DOHH2 (cell line): ENCODE measurements at regions not wholly inside any gene's neighbourhood (a gene's known extent, or its start where the extent isn't known, plus 50 kb on each side); places are given as distances from the start of the nearest gene placed in this dataset.

ENCODE experiments used
- H3F3A ChIP-seq: fragments of 200-600 bp; sonication (generic), shearing (Covaris generic); 2 replicates; pipeline ENCODE4 v1.6.0; 2016; ENCODE audit warnings: antibody characterized with exemption, mild to moderate bottlenecking; ENCODE audit not compliant: control insufficient read depth, insufficient read depth
- H3K27ac ChIP-seq: fragments of 200-600 bp; sonication (generic); 2 replicates; pipeline ENCODE4 v1.5.1; 2014; ENCODE audit warnings: low read depth, mild to moderate bottlenecking, low read length, moderate library complexity
- H3K27me3 ChIP-seq: fragments of 200-600 bp; sonication (generic); 2 replicates; pipeline ENCODE4 v1.6.1; 2014; ENCODE audit warnings: mild to moderate bottlenecking, low read length, mixed read lengths; ENCODE audit not compliant: control insufficient read depth
- H3K36me3 ChIP-seq: fragments of 200-600 bp; sonication (generic); 2 replicates; pipeline ENCODE4 v1.6.1; 2014; ENCODE audit warnings: mild to moderate bottlenecking, low read length, moderate library complexity, mixed read lengths; ENCODE audit not compliant: control insufficient read depth
- H3K4me1 ChIP-seq: fragments of 200-600 bp; sonication (generic); 2 replicates; pipeline ENCODE4 v1.6.1; 2014; ENCODE audit warnings: mild to moderate bottlenecking, low read length, mixed read lengths; ENCODE audit not compliant: control insufficient read depth
- H3K4me2 ChIP-seq: fragments of 200-600 bp; sonication (generic); 2 replicates; pipeline ENCODE4 v1.6.0; 2014; ENCODE audit warnings: mild to moderate bottlenecking, low read length, moderate library complexity
- H3K4me3 ChIP-seq: fragments of 200-600 bp; sonication (generic); 2 replicates; pipeline ENCODE4 v1.5.1; 2014; ENCODE audit warnings: mild to moderate bottlenecking, low read length, mixed read lengths
- H3K79me2 ChIP-seq: fragments of 200-600 bp; sonication (generic); 2 replicates; pipeline ENCODE4 v1.6.1; 2014; ENCODE audit warnings: mild to moderate bottlenecking, low read length, mixed read lengths; ENCODE audit not compliant: control insufficient read depth
- H3K9me2 ChIP-seq: fragments of 200-600 bp; sonication (generic); replicated peaks from 2 replicates; pipeline ENCODE4 v1.6.1; 2014; ENCODE audit warnings: mild to moderate bottlenecking, low read length, mixed read lengths; ENCODE audit not compliant: control insufficient read depth
- H3K9me3 ChIP-seq: fragments of 200-600 bp; sonication (generic); 2 replicates; pipeline ENCODE4 v1.6.1; 2014; ENCODE audit warnings: antibody characterized with exemption, low read length, mixed read lengths; ENCODE audit not compliant: control insufficient read depth, insufficient read depth
- H4K20me1 ChIP-seq: fragments of 200-600 bp; sonication (generic); 2 replicates; pipeline ENCODE4 v1.6.0; 2014; ENCODE audit warnings: low read depth, mild to moderate bottlenecking, antibody characterized with exemption, low read length, moderate library complexity; ENCODE audit not compliant: control insufficient read depth, insufficient read depth
- EZH2phosphoT487 ChIP-seq: fragments of 200-600 bp; sonication (generic); IDR thresholded peaks from 2 replicates; pipeline ENCODE4 v1.6.1; 2017; ENCODE audit warnings: borderline replicate concordance, mild to moderate bottlenecking, antibody characterized with exemption, low read length, moderate library complexity, mixed read lengths
- TF ChIP-seq, protein P1 (sequence below): fragments of 200-600 bp; sonication (generic); IDR thresholded peaks from one replicate; pipeline ENCODE4 v1.5.1; 2014; ENCODE audit warnings: antibody characterized with exemption, mild to moderate bottlenecking, low read depth, low read length; ENCODE audit not compliant: poor library complexity, severe bottlenecking

DNA sequence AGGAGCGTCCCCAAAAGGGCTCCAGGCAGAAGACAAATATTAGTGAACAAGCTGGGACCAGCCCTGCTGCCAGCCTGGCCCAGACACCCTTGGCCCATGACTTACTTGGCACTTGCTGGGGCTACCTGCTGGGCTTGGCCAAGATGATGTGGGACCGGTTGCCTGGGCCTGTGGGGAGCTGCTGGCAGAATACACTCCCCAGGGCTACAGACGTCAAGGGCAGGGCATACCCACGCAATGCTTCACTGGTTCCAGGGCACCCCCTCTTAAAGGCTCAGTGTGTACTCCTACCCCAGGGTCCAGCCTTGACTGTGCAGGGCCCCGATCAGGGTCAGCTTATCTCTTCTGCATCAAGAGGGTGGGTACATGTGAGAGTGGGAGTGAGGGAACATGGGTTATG is 106.5 kb upstream of the SLC2A1 start:
- H3K27me3 ChIP-seq, result peaks cover 7% of the 10 kb centered on the region
- H3K4me3 ChIP-seq, result no peak overlapping the region
- H3K4me2 ChIP-seq, result no peak overlapping the region
- H3K36me3 ChIP-seq, result no peaks in the 10 kb centered on the region
- H4K20me1 ChIP-seq, result no peaks in the 10 kb centered on the region
- H3K4me1 ChIP-seq, result no peaks in the 10 kb centered on the region
- TF ChIP-seq EZH2phosphoT487, result no peak
- TF ChIP-seq, protein P1, sequence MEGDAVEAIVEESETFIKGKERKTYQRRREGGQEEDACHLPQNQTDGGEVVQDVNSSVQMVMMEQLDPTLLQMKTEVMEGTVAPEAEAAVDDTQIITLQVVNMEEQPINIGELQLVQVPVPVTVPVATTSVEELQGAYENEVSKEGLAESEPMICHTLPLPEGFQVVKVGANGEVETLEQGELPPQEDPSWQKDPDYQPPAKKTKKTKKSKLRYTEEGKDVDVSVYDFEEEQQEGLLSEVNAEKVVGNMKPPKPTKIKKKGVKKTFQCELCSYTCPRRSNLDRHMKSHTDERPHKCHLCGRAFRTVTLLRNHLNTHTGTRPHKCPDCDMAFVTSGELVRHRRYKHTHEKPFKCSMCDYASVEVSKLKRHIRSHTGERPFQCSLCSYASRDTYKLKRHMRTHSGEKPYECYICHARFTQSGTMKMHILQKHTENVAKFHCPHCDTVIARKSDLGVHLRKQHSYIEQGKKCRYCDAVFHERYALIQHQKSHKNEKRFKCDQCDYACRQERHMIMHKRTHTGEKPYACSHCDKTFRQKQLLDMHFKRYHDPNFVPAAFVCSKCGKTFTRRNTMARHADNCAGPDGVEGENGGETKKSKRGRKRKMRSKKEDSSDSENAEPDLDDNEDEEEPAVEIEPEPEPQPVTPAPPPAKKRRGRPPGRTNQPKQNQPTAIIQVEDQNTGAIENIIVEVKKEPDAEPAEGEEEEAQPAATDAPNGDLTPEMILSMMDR, result no peak
- H3K9me2 ChIP-seq, result no peaks in the 10 kb centered on the region
- no peaks in the 10 kb centered on the region for H3K79me2 ChIP-seq
- H3F3A ChIP-seq, result no peaks in the 10 kb centered on the region
- no peak overlapping the region for H3K27ac ChIP-seq
- H3K9me3 ChIP-seq, result no peaks in the 10 kb centered on the region

DNA sequence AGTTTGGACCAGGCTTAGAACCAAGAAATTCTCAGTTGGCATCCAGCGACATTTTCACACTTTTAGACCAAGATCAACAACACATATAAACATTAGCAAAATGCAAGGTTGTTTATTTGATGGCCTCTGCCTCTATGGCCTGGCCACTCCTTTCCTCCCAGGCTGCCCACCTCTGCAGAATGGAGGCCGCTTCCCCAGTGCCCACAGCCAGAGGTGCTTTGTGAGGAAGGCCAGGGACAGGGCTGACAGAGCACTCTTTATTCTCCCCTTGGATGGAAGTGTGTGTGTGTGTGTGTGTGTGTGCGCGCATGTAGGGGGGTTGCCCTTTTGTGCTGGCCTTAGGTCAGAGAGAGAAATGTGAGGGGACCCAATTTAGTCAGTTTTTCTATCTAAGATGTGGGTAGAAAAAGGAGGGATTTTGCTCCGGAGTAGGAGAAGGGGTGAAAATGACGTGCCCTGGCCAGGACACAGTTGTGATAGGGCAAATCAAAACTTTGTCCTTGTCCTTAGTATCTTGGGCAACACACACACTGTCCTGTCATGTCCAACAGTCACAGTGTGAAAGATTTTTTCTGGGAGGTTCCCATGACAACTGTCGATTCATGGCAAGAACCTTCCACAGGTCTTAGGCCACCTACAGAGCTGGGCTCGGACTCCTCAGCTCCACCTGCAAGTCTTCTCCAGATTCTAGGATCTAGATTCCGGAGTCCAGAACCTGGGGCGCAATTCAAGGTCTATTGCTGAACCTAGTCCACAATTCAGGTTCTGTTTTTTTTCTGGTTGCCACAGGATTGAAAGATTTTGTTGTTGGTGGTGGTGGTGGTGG is 104.9 kb upstream of the SLC2A1 start:
- H3K79me2 ChIP-seq, result no peaks in the 10 kb centered on the region
- no peaks in the 10 kb centered on the region for H3F3A ChIP-seq
- H3K4me2 ChIP-seq, result no peak overlapping the region
- H3K27me3 ChIP-seq, result peaks cover 5% of the 10 kb centered on the region
- no peaks in the 10 kb centered on the region for H3K9me2 ChIP-seq
- no peaks in the 10 kb centered on the region for H3K9me3 ChIP-seq
- TF ChIP-seq, protein P1, result no peak
- TF ChIP-seq EZH2phosphoT487, result no peak
- no peaks in the 10 kb centered on the region for H3K36me3 ChIP-seq
- peaks cover 6% of the 10 kb centered on the region for H3K4me1 ChIP-seq
- no peak overlapping the region for H3K27ac ChIP-seq
- no peak overlapping the region for H3K4me3 ChIP-seq
- H4K20me1 ChIP-seq, result no peaks in the 10 kb centered on the region

DNA sequence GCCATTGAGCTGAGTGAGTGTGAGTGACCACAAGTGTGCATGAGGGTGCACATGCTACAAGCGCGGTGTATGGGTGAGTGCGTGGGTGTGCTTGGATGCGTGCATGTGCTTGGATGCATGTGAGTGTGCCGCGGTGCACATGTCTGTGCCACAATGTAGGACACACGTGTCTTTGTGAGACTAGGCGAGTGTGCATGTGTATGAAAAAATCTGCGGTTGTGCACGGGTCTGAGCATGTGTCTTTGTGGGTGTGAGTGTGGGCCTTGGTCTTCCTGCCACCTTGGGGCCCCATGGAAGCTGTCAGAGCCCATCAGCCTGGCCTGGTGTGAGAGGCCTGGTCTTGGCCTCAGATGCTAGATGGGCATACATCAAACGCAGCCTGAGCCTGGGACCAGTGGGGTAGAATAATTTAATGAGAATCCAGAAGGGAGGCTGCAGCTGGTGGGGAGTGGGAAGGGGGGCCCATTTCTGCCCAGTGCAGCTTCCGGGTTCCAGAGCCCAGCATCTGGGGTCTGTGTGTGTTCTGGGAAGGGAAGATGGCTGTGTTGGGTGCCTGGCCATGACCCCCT is 103.9 kb upstream of the SLC2A1 start:
- H3K4me2 ChIP-seq, result no peak overlapping the region
- TF ChIP-seq, protein P1, result no peak
- TF ChIP-seq EZH2phosphoT487, result no peak
- no peaks in the 10 kb centered on the region for H3F3A ChIP-seq
- H3K9me2 ChIP-seq, result no peaks in the 10 kb centered on the region
- no peaks in the 10 kb centered on the region for H3K79me2 ChIP-seq
- no peaks in the 10 kb centered on the region; the same call in 1 of the 2 replicates for H3K27me3 ChIP-seq
- no peaks in the 10 kb centered on the region for H4K20me1 ChIP-seq
- H3K36me3 ChIP-seq, result no peaks in the 10 kb centered on the region
- no peak overlapping the region for H3K4me3 ChIP-seq
- peaks cover 13% of the 10 kb centered on the region for H3K4me1 ChIP-seq
- H3K9me3 ChIP-seq, result no peaks in the 10 kb centered on the region
- no peak overlapping the region for H3K27ac ChIP-seq
